ENCODE measurements at regions not wholly inside any gene's neighbourhood (a gene's known extent, or its start where the extent isn't known, plus 50 kb on each side); places are given as distances from the start of the nearest gene placed in this dataset.

- TF ChIP-seq CTCF (IDR thresholded peaks at IDR 0.05; ENCODE audit: poor library complexity, severe bottlenecking) (no peak), RAD21 (conservative IDR thresholded peaks at IDR 0.05) (no peak), EP300 (conservative IDR thresholded peaks at IDR 0.05; ENCODE audit: poor library complexity, severe bottlenecking) (no peak)
Measured at GRCh38 chr11:121931121-121931520, 184.9 kb downstream of the BLID start.

All from neural cell (in vitro differentiated cells).